Skeletal muscle tissue (tissue), 3 donors: ENCODE measurements at regions not wholly inside any gene's neighbourhood (a gene's known extent, or its start where the extent isn't known, plus 50 kb on each side); places are given as distances from the start of the nearest gene placed in this dataset.

Experiments
- H3K27ac ChIP-seq: one replicate; pipeline ENCODE4 v1.7.0; 2013; ENCODE audit warnings: mild to moderate bottlenecking, low read depth, low read length, inconsistent platforms
- H3K27me3 ChIP-seq, 3 donors: one replicate each; pipeline ENCODE4 v1.7.0; 2013; ENCODE audit warnings: low read length in 3 of 3; ENCODE audit not compliant: control insufficient read depth in 3 of 3, insufficient read depth in 3 of 3
- H3K36me3 ChIP-seq, 3 donors: one replicate each; pipeline ENCODE4 v1.7.0; 2013; ENCODE audit warnings: low read length in 3 of 3; ENCODE audit not compliant: control insufficient read depth in 3 of 3, insufficient read depth in 3 of 3
- H3K4me1 ChIP-seq, 3 donors: one replicate each; pipeline ENCODE4 v1.7.0; 2013; ENCODE audit warnings: low read length in 3 of 3, mild to moderate bottlenecking in 3 of 3; ENCODE audit not compliant: control insufficient read depth in 3 of 3, insufficient read depth in 3 of 3
- H3K4me3 ChIP-seq, 3 donors: one replicate each; pipeline ENCODE4 v1.7.0; 2013; ENCODE audit warnings: low read length in 3 of 3
- H3K9ac ChIP-seq, 3 donors: one replicate each; pipeline ENCODE4 v1.7.0; 2013; ENCODE audit warnings: low read length in 3 of 3, mild to moderate bottlenecking in 3 of 3, moderate library complexity in 2 of 3, low read depth in 1 of 3
- H3K9me3 ChIP-seq, 3 donors: one replicate each; pipeline ENCODE4 v1.7.0; 2013; ENCODE audit warnings: low read length in 3 of 3; ENCODE audit not compliant: control insufficient read depth in 3 of 3
- donor health status: Osteomylitis.

- Histone ChIP-seq H3K27me3 (peaks cover 0 to 15% (median 10%) of the 10 kb centered on the region in 3 donors), H3K4me3 (no peak overlapping the region), H3K36me3 (no peaks in the 10 kb centered on the region), H3K9me3 (no peaks in the 10 kb centered on the region), H3K4me1 (peaks cover 0 to 4% (median 3%) of the 10 kb centered on the region in 3 donors), H3K27ac (no peak overlapping the region), H3K9ac (no peak overlapping the region)
Observed at GRCh38 chr2:128437204-128437565, 118.5 kb upstream of the HS6ST1 start.

DNA sequence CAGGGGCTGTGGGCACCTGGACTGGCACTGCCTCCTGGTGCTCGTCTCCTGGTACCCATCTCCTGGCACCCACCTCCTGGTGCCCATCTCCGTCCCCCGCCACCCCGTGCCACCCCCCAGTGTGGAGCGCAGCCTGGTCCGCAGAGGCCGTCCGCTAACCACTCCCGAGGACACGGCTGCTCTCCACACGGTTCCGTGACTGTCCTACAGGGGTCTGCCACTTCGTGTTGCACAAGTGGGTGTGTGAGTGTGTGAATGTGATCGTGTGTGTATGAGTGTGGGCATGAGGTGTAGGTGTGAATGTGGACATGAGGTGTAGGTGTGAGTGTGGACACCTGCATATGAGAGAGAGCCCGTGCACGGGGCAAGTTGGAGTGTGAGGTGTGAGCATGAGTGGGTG, 119.4 kb upstream of the HS6ST1 start:
- H3K27ac ChIP-seq: no peak overlapping the region
- no peaks in the 10 kb centered on the region for H3K9me3 ChIP-seq
- H3K27me3 ChIP-seq: peaks cover 0 to 15% (median 10%) of the 10 kb centered on the region in 3 donors
- peaks cover 0 to 4% (median 3%) of the 10 kb centered on the region in 3 donors for H3K4me1 ChIP-seq
- H3K9ac ChIP-seq: no peak overlapping the region
- H3K36me3 ChIP-seq: no peaks in the 10 kb centered on the region
- H3K4me3 ChIP-seq: no peak overlapping the region

DNA sequence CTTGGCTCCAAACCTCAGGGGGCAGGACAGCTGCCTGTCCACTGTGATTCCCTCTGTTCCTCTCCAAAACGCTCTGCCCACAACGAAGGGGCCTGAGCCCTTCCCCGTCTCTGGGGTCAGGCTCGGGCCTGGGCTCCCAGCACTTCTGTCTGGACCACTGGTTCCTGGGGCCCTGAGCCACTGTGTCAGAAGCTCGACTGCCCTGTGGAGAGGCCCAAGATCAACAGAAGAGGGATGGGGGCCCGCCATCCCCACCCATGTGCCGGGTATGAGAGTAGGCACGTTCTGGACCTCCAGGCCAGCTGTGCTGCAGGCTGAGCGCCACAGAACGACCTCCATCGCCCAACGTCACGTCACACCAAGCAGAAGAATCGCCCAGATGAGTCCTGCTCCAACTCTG, 119.9 kb upstream of the HS6ST1 start:
- Histone ChIP-seq H3K4me3 (no peak overlapping the region), H3K36me3 (no peaks in the 10 kb centered on the region), H3K9ac (no peak overlapping the region), H3K9me3 (no peaks in the 10 kb centered on the region), H3K27ac (no peak overlapping the region), H3K4me1 (peaks cover 0 to 4% (median 3%) of the 10 kb centered on the region in 3 donors), H3K27me3 (peaks cover 0 to 15% (median 10%) of the 10 kb centered on the region in 3 donors)

DNA sequence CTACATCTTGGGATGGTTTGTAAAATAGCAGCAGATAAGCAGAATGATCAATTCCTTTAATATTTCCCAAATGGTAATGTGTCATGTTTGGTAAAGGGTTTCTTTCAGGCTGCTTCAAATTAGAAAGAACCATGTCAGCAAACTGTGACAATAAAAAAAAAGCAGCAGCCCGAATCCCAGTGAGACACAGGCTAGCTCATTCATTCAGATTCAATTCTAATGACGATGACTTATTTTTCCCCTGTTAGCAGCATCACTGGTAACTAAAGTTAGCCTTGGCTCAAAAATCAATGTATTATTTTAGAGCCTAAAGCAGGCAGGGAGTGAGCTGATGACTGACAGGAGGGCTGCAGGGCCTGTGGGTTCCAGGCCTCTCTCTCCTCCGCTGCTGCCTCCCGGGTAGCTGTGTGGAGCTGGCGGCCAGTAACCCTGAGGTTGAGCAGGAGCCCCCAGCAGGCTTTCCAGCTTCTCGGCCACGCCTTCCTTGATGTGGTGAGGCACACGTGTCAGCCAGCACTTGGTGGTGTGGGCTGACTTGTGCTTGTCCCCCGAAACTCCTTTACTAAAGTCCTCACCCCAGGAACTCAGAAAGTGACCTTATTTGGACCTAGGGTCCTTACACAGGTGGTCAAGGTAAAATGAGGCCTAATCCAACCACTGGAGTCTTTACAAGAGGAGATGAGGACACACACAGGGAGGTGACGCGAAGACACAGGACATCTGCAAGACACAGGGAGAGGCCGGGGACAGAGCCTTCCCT, 120.5 kb upstream of the HS6ST1 start:
- H3K9me3 ChIP-seq: no peaks in the 10 kb centered on the region
- peaks cover 0 to 4% (median 3%) of the 10 kb centered on the region in 3 donors for H3K4me1 ChIP-seq
- no peak overlapping the region for H3K27ac ChIP-seq
- no peak overlapping the region for H3K9ac ChIP-seq
- no peak overlapping the region for H3K4me3 ChIP-seq
- no peaks in the 10 kb centered on the region for H3K36me3 ChIP-seq
- peaks cover 0 to 15% (median 10%) of the 10 kb centered on the region in 3 donors for H3K27me3 ChIP-seq

DNA sequence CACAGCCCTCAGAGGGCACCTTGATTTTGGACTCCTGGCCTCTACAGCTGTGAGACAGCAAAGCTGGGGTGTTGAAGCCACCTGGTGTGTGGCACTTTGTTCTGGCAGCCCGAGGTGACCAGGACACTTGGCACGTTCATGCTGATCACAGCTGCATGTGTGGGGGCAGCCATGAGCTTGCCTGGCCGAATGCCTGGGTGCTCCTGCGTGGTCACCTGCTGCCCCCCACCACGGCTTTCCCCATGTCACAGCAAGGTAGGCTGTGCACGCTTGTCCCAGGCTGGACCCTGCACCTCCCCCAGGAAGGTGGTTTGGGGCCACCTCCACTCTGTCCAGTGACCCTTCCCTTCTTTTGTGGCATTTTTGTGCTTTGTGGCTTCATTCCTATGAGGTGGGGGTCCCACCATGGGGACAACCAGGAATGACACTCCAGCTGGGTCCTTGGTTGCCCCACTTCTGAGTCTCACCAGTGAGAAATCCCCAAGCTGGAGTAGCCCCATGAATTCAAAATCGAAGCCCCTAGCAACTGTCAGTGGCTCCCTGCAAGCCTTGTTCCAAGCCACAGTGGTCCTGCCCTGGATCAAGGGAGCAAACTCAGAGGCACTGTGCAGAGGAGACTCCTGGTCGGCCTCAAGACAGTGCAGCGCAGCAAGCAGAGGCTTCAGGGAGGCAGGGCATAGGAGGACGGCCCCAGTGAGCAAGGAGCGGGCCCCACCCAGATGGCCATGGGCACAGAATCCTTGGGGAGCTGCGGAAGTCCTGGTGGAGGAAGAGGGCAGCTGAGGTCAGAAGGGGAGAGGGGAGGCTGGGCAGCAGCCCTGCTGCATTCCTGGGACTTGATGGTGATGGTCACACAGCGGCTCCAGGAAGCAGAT, 121.4 kb upstream of the HS6ST1 start:
- H3K27ac ChIP-seq: no peak overlapping the region
- H3K4me1 ChIP-seq: peaks cover 0 to 4% (median 3%) of the 10 kb centered on the region in 3 donors
- no peak overlapping the region for H3K9ac ChIP-seq
- peaks cover 0 to 12% (median 10%) of the 10 kb centered on the region in 3 donors for H3K27me3 ChIP-seq
- no peaks in the 10 kb centered on the region for H3K9me3 ChIP-seq
- no peak overlapping the region for H3K4me3 ChIP-seq
- H3K36me3 ChIP-seq: no peaks in the 10 kb centered on the region

- H3K27ac ChIP-seq: no peak overlapping the region
- H3K4me3 ChIP-seq: no peak overlapping the region
- peaks cover 0 to 11% (median 10%) of the 10 kb centered on the region in 3 donors for H3K27me3 ChIP-seq
- peaks cover 0 to 4% (median 3%) of the 10 kb centered on the region in 3 donors for H3K4me1 ChIP-seq
- H3K9me3 ChIP-seq: no peaks in the 10 kb centered on the region
- no peak overlapping the region for H3K9ac ChIP-seq
- no peaks in the 10 kb centered on the region for H3K36me3 ChIP-seq
Observed at GRCh38 chr2:128440666-128441340, 122.1 kb upstream of the HS6ST1 start.

- no peaks in the 10 kb centered on the region for H3K9me3 ChIP-seq
- peaks cover 0 to 6% (median 4%) of the 10 kb centered on the region in 3 donors for H3K27me3 ChIP-seq
- no peak overlapping the region for H3K9ac ChIP-seq
- peaks cover 3 to 4% (median 3%) of the 10 kb centered on the region in 3 donors for H3K4me1 ChIP-seq
- no peak overlapping the region for H3K27ac ChIP-seq
- H3K4me3 ChIP-seq: no peak overlapping the region
- no peaks in the 10 kb centered on the region for H3K36me3 ChIP-seq
Observed at GRCh38 chr2:128441341-128442052, 122.8 kb upstream of the HS6ST1 start.

GRCh38 chr2:128442053-128442751, 123.5 kb upstream of the HS6ST1 start:
- Histone ChIP-seq H3K4me3 (no peak overlapping the region), H3K4me1 (peaks cover 4 to 7% (median 7%) of the 10 kb centered on the region in 3 donors), H3K36me3 (no peaks in the 10 kb centered on the region), H3K9ac (no peak overlapping the region), H3K27ac (no peak overlapping the region), H3K9me3 (no peaks in the 10 kb centered on the region), H3K27me3 (peaks cover 0 to 3% (median 0%) of the 10 kb centered on the region in 3 donors)

DNA sequence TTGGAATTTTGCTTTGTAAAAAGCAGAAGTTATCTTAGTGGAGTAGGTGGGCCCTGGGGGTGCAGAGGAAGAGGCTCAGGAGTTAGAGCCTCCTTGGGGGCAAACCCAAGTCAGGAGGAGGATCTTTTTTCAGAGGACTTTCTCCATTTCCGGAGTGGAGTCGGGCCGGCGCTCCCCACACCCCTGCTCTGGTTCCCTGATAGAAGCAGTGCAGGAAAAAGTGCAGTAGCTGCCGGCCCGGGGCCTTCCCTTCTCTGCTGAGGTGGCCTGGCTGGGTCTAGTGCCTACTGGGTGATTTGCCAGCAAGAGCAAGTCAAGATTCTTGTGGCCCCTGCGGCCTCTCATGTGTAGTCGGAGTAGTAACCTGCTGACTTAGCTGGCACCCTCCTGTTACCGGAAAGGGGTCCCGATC, 124.2 kb upstream of the HS6ST1 start:
- H3K27ac ChIP-seq: no peak overlapping the region

More for the DNA sequence above, 124.2 kb upstream of the HS6ST1 start:
- H3K9ac ChIP-seq: no peak overlapping the region
- H3K27me3 ChIP-seq: peaks cover 0 to 3% (median 0%) of the 10 kb centered on the region in 3 donors
- no peaks in the 10 kb centered on the region for H3K36me3 ChIP-seq
- peaks cover 4 to 7% (median 7%) of the 10 kb centered on the region in 3 donors for H3K4me1 ChIP-seq
- no peaks in the 10 kb centered on the region for H3K9me3 ChIP-seq
- H3K4me3 ChIP-seq: no peak overlapping the region
